ENCODE measurements at regions not wholly inside any gene's neighbourhood (a gene's known extent, or its start where the extent isn't known, plus 50 kb on each side); places are given as distances from the start of the nearest gene placed in this dataset.

DNA sequence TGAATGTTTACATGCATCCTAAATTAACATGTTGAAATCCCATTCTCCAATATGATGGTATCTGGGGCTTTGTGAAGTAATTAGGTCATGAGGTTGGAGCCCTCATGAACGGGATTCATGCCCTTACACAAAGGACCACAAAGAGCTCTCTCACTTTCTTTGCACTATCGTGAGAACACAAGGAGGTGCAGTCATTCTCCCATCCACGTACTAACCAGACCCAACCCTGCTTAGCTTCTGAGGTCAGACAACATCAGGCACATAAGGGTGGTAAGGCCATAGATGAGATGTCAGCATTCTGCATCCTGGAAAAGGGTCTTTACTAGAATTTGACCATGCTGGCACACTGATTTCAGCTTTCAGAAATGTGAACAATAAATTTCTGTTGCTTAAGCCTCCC is 1211.9 kb upstream of the MIR17HG start:
- H3K9me3 ChIP-seq (ENCODE audit: low read depth, low read length), result no peaks in the 10 kb centered on the region
- no peak overlapping the region for H3K4me3 ChIP-seq (ENCODE audit: insufficient read depth, low read length)
- no peak overlapping the region for H3K27ac ChIP-seq (ENCODE audit: low read depth, low read length)
- H3K36me3 ChIP-seq (ENCODE audit: insufficient read depth, low read length), result no peaks in the 10 kb centered on the region
- H4K20me1 ChIP-seq (ENCODE audit: insufficient read depth, low read length), result no peaks in the 10 kb centered on the region
- DNase-seq (ENCODE audit: insufficient read length, low spot score, missing footprints), result no peak
- H3K4me2 ChIP-seq (ENCODE audit: insufficient read depth, low read length), result no peak overlapping the region
- H3K79me2 ChIP-seq (ENCODE audit: insufficient read depth, low read length), result no peaks in the 10 kb centered on the region
- TF ChIP-seq, protein P1, sequence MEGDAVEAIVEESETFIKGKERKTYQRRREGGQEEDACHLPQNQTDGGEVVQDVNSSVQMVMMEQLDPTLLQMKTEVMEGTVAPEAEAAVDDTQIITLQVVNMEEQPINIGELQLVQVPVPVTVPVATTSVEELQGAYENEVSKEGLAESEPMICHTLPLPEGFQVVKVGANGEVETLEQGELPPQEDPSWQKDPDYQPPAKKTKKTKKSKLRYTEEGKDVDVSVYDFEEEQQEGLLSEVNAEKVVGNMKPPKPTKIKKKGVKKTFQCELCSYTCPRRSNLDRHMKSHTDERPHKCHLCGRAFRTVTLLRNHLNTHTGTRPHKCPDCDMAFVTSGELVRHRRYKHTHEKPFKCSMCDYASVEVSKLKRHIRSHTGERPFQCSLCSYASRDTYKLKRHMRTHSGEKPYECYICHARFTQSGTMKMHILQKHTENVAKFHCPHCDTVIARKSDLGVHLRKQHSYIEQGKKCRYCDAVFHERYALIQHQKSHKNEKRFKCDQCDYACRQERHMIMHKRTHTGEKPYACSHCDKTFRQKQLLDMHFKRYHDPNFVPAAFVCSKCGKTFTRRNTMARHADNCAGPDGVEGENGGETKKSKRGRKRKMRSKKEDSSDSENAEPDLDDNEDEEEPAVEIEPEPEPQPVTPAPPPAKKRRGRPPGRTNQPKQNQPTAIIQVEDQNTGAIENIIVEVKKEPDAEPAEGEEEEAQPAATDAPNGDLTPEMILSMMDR (IDR thresholded peaks at IDR 0.05; ENCODE audit: extremely low read depth, low read depth, low read length), result no peak
- H3K4me1 ChIP-seq (ENCODE audit: insufficient read depth, low read length), result no peaks in the 10 kb centered on the region
- H2AFZ ChIP-seq (ENCODE audit: low read length), result no peak overlapping the region
- H3K27me3 ChIP-seq (ENCODE audit: insufficient read depth, low read length), result no peaks in the 10 kb centered on the region

DNA sequence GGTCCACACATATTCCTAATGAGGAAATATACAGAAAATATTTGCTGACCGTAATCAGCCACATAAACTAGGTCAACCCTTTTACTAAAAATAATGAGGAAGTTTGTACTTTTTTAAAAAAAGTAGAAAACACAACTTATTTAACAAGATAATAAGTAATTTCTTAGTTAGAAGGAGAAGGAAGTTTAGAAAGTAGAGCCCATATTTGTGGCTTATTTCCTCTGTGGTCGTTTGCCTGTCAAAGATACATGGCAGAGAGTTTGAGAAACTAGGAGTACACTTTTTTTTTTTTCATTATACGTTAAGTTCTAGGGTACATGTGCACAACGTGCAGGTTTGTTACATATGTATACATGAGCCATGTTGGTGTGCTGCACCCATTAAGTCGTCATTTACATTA is 1205.2 kb upstream of the MIR17HG start:
- Histone ChIP-seq H3K27me3 (ENCODE audit: insufficient read depth, low read length) (no peaks in the 10 kb centered on the region), H3K36me3 (ENCODE audit: insufficient read depth, low read length) (no peaks in the 10 kb centered on the region), H3K4me2 (ENCODE audit: insufficient read depth, low read length) (no peak overlapping the region), H3K4me3 (ENCODE audit: insufficient read depth, low read length) (no peak overlapping the region), H2AFZ (ENCODE audit: low read length) (no peak overlapping the region), H3K79me2 (ENCODE audit: insufficient read depth, low read length) (no peaks in the 10 kb centered on the region), H3K9me3 (ENCODE audit: low read depth, low read length) (no peaks in the 10 kb centered on the region), H4K20me1 (ENCODE audit: insufficient read depth, low read length) (no peaks in the 10 kb centered on the region), H3K27ac (ENCODE audit: low read depth, low read length) (no peak overlapping the region), H3K4me1 (ENCODE audit: insufficient read depth, low read length) (no peaks in the 10 kb centered on the region)
- no peak for DNase-seq (ENCODE audit: insufficient read length, low spot score, missing footprints)
- TF ChIP-seq, protein P1 (IDR thresholded peaks at IDR 0.05; ENCODE audit: extremely low read depth, low read depth, low read length), result no peak

DNA sequence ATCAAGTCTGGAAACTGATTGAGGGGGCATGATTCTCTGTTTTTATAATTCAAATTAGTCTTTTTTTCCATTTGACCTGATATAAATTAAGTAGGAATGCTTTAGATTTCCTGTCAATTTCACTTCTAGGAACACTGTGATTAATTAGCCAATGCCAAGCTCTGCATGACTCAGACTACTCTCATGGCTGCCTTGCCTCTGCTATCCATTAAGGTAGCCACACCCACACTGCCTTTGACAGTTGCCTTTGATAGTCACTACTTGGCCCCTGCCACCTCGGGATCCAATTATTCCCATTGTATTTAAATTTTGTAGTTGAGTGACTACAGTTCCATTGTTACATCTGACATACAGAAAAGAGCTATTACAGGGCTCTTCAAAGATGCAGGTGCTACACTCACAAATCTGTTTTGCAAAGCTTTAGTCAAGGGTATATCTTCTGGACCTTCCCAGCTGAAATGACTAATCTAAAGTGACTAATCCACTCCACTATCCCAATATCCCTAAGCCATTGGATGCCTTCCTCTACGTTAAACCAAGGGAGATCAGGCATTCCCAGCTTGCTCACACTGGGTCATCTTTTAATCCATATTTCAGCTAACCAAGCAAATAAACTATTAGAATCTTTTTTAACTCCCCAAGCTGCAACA is 1193.1 kb upstream of the MIR17HG start:
- Histone ChIP-seq H3K36me3 (ENCODE audit: insufficient read depth, low read length) (no peaks in the 10 kb centered on the region), H4K20me1 (ENCODE audit: insufficient read depth, low read length) (no peaks in the 10 kb centered on the region), H3K4me1 (ENCODE audit: insufficient read depth, low read length) (no peaks in the 10 kb centered on the region), H3K4me2 (ENCODE audit: insufficient read depth, low read length) (no peak overlapping the region), H3K27me3 (ENCODE audit: insufficient read depth, low read length) (no peaks in the 10 kb centered on the region), H3K9me3 (ENCODE audit: low read depth, low read length) (no peaks in the 10 kb centered on the region), H3K27ac (ENCODE audit: low read depth, low read length) (no peak overlapping the region), H3K4me3 (ENCODE audit: insufficient read depth, low read length) (no peak overlapping the region), H3K79me2 (ENCODE audit: insufficient read depth, low read length) (no peaks in the 10 kb centered on the region), H2AFZ (ENCODE audit: low read length) (no peak overlapping the region)
- TF ChIP-seq, protein P1 (IDR thresholded peaks at IDR 0.05; ENCODE audit: extremely low read depth, low read depth, low read length), result no peak
- DNase-seq (ENCODE audit: insufficient read length, low spot score, missing footprints), result no peak

DNA sequence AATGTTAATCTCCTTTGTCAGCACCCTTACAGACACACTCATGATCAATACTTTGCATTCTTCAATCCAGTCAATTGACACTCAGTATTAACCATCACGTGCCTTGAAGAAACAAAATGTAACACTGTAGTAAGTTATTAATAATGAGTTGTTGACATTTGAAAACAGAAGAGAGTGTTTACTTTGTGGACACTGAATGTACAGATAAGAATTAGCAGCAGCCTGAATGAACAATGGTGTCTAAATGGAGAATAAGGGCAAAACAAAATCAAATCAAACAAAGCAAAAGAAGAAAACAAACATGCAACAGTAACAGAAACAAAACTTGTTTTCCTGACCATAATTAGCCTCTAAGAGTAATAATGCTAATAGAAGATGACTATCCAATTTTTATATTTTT is 1191.1 kb upstream of the MIR17HG start:
- no peaks in the 10 kb centered on the region for H4K20me1 ChIP-seq (ENCODE audit: insufficient read depth, low read length)
- H3K36me3 ChIP-seq (ENCODE audit: insufficient read depth, low read length), result no peaks in the 10 kb centered on the region
- H3K79me2 ChIP-seq (ENCODE audit: insufficient read depth, low read length), result no peaks in the 10 kb centered on the region
- DNase-seq (ENCODE audit: insufficient read length, low spot score, missing footprints), result no peak
- H3K4me3 ChIP-seq (ENCODE audit: insufficient read depth, low read length), result no peak overlapping the region
- no peaks in the 10 kb centered on the region for H3K9me3 ChIP-seq (ENCODE audit: low read depth, low read length)
- no peak overlapping the region for H2AFZ ChIP-seq (ENCODE audit: low read length)
- no peaks in the 10 kb centered on the region for H3K4me1 ChIP-seq (ENCODE audit: insufficient read depth, low read length)
- no peak overlapping the region for H3K27ac ChIP-seq (ENCODE audit: low read depth, low read length)
- H3K27me3 ChIP-seq (ENCODE audit: insufficient read depth, low read length), result no peaks in the 10 kb centered on the region
- TF ChIP-seq, protein P1 (IDR thresholded peaks at IDR 0.05; ENCODE audit: extremely low read depth, low read depth, low read length), result no peak
- no peak overlapping the region for H3K4me2 ChIP-seq (ENCODE audit: insufficient read depth, low read length)

Data from osteoblast (primary cell).